IMR-90 (cell line): ENCODE measurements at regions not wholly inside any gene's neighbourhood (a gene's known extent, or its start where the extent isn't known, plus 50 kb on each side); places are given as distances from the start of the nearest gene placed in this dataset.

Experiments used
- POLR2A ChIP-seq: IDR thresholded peaks from 2 replicates; pipeline ENCODE4 v1.6.1; 2012; ENCODE audit warnings: mild to moderate bottlenecking, low read depth, low read length
- RAD21 ChIP-seq: IDR thresholded peaks from 2 replicates; pipeline ENCODE4 v1.6.1; 2012; ENCODE audit warnings: low read length, improper control_type of control experiment
- RFX5 ChIP-seq: IDR thresholded peaks from 2 replicates; pipeline ENCODE4 v1.8.0; 2012; ENCODE audit warnings: low read depth, mild to moderate bottlenecking, low read length, moderate library complexity
- SMC3 ChIP-seq: fragments of 150-350 bp; IDR thresholded peaks from 2 replicates; pipeline ENCODE4 v1.6.1; 2016; ENCODE audit warnings: low read depth, mild to moderate bottlenecking, antibody characterized with exemption, low read length, moderate library complexity
- TF ChIP-seq, protein P1 (sequence below): conservative IDR thresholded peaks from 2 replicates; pipeline ENCODE4 v1.5.1; 2012; ENCODE audit warnings: mild to moderate bottlenecking, low read depth, low read length, improper control_type of control experiment
- TF ChIP-seq, protein P2 (sequence below): fragments of 150-350 bp; IDR thresholded peaks from 2 replicates; pipeline ENCODE4 v1.6.1; 2016; ENCODE audit warnings: low read depth, mild to moderate bottlenecking, low read length, moderate library complexity, borderline replicate concordance

DNA sequence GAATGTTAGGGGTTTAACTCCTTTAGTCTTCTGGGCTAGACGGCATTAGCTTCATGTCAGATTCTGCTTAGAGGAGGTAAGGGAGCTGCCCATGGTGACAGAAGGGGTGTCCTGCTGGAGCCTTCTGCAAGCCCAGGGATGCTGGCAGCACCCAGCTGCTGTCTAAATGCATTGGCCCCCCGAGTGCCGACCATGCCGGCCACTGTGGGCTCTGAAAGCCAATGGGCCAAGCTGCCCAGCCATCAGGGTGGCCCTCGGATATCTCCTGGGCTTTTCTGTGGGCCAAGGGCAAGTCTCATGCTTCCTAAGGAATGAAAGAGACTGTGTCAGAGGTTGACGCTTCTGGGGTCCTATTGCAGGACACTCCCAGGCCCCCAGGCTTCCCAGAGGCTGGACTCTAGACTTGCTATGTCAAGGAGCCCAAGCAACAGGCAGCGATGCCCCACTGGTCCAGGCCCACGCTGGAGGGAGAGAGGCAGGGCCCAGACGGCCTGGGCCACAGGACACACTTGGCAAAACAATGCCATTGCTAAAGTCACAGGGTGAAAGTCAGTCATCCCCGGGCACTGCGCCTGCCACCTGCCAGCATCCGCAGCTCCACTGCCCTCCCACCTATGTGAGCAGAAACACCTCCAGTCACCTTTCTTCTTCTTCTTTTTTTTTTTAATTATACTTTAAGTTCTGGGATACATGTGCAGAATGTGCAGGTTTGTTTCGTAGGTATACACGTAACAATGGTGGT lies 160.2 kb upstream of the GPR12 start:
- TF ChIP-seq, protein P1, sequence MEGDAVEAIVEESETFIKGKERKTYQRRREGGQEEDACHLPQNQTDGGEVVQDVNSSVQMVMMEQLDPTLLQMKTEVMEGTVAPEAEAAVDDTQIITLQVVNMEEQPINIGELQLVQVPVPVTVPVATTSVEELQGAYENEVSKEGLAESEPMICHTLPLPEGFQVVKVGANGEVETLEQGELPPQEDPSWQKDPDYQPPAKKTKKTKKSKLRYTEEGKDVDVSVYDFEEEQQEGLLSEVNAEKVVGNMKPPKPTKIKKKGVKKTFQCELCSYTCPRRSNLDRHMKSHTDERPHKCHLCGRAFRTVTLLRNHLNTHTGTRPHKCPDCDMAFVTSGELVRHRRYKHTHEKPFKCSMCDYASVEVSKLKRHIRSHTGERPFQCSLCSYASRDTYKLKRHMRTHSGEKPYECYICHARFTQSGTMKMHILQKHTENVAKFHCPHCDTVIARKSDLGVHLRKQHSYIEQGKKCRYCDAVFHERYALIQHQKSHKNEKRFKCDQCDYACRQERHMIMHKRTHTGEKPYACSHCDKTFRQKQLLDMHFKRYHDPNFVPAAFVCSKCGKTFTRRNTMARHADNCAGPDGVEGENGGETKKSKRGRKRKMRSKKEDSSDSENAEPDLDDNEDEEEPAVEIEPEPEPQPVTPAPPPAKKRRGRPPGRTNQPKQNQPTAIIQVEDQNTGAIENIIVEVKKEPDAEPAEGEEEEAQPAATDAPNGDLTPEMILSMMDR: no peak
- no peak for TF ChIP-seq POLR2A
- TF ChIP-seq RAD21: no peak
- no peak for TF ChIP-seq SMC3
- TF ChIP-seq, protein P2, sequence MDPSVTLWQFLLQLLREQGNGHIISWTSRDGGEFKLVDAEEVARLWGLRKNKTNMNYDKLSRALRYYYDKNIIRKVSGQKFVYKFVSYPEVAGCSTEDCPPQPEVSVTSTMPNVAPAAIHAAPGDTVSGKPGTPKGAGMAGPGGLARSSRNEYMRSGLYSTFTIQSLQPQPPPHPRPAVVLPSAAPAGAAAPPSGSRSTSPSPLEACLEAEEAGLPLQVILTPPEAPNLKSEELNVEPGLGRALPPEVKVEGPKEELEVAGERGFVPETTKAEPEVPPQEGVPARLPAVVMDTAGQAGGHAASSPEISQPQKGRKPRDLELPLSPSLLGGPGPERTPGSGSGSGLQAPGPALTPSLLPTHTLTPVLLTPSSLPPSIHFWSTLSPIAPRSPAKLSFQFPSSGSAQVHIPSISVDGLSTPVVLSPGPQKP: no peak
- no peak for TF ChIP-seq RFX5
